ENCODE measurements at regions not wholly inside any gene's neighbourhood (a gene's known extent, or its start where the extent isn't known, plus 50 kb on each side); places are given as distances from the start of the nearest gene placed in this dataset.
A peak's percentile ranks its signal among the peaks of the same experiment; 100 is the strongest.

GRCh38 chr1:213560226-213560625 is 427.5 kb upstream of the PROX1 start:
- no peak overlapping the region for H3K4me2 ChIP-seq (ENCODE audit: low read length)
- H3K27ac ChIP-seq (ENCODE audit: low read depth, low read length, poor library complexity, severe bottlenecking), result no peak overlapping the region
- no peaks in the 10 kb centered on the region for H4K20me1 ChIP-seq (ENCODE audit: insufficient read depth, low read length)
- no peak for TF ChIP-seq EZH2phosphoT487 (IDR thresholded peaks at IDR 0.05; ENCODE audit: borderline replicate concordance, low read depth, low read length)
- TF ChIP-seq, protein P1, sequence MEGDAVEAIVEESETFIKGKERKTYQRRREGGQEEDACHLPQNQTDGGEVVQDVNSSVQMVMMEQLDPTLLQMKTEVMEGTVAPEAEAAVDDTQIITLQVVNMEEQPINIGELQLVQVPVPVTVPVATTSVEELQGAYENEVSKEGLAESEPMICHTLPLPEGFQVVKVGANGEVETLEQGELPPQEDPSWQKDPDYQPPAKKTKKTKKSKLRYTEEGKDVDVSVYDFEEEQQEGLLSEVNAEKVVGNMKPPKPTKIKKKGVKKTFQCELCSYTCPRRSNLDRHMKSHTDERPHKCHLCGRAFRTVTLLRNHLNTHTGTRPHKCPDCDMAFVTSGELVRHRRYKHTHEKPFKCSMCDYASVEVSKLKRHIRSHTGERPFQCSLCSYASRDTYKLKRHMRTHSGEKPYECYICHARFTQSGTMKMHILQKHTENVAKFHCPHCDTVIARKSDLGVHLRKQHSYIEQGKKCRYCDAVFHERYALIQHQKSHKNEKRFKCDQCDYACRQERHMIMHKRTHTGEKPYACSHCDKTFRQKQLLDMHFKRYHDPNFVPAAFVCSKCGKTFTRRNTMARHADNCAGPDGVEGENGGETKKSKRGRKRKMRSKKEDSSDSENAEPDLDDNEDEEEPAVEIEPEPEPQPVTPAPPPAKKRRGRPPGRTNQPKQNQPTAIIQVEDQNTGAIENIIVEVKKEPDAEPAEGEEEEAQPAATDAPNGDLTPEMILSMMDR (conservative IDR thresholded peaks at IDR 0.05; ENCODE audit: low read length), result no peak
- intact Hi-C loops (cut with micrococcal nuclease; ENCODE audit: unreplicated experiment), result no loop called here
- no peak overlapping the region for H2AFZ ChIP-seq (ENCODE audit: low read length)
- no peak overlapping the region for H3K4me3 ChIP-seq (ENCODE audit: low read depth, low read length, poor library complexity, severe bottlenecking)
- no peaks in the 10 kb centered on the region for H3K36me3 ChIP-seq (ENCODE audit: insufficient read depth, low read length)
- DNase-seq (ENCODE audit: low spot score), result no peak
- no peaks in the 10 kb centered on the region for H3K79me2 ChIP-seq (ENCODE audit: insufficient read depth, low read depth, low read length)
- BruUV-seq (replicated peaks), result no TSS peak
- no peaks in the 10 kb centered on the region for H3K4me1 ChIP-seq (ENCODE audit: insufficient read depth, low read length, poor library complexity, severe bottlenecking)
- H3K9me3 ChIP-seq (ENCODE audit: low read length), result no peaks in the 10 kb centered on the region; the same call in 1 of the 2 replicates
- ChIA-PET CTCF (ENCODE audit: unreplicated experiment) (no interaction called here), POLR2A (interaction anchor here (0.6 kb wide), 1 partner anchor 217 kb away, joined by 6 read pairs; no protein-coding TSS in a partner anchor)
- H3K9me2 ChIP-seq (ENCODE audit: insufficient read depth, low read length), result no peaks in the 10 kb centered on the region

- TF ChIP-seq, protein P1 (conservative IDR thresholded peaks at IDR 0.05; ENCODE audit: low read length), result no peak
- TF ChIP-seq EZH2phosphoT487 (IDR thresholded peaks at IDR 0.05; ENCODE audit: borderline replicate concordance, low read depth, low read length), result no peak
- Histone ChIP-seq H3K4me3 (ENCODE audit: low read depth, low read length, poor library complexity, severe bottlenecking) (no peak overlapping the region), H3K4me1 (ENCODE audit: insufficient read depth, low read length, poor library complexity, severe bottlenecking) (no peaks in the 10 kb centered on the region), H3K79me2 (ENCODE audit: insufficient read depth, low read depth, low read length) (no peaks in the 10 kb centered on the region), H3K9me2 (ENCODE audit: insufficient read depth, low read length) (no peaks in the 10 kb centered on the region), H3K9me3 (ENCODE audit: low read length) (no peaks in the 10 kb centered on the region; the same call in 1 of the 2 replicates), H3K27ac (ENCODE audit: low read depth, low read length, poor library complexity, severe bottlenecking) (no peak overlapping the region), H2AFZ (ENCODE audit: low read length) (no peak overlapping the region), H3K4me2 (ENCODE audit: low read length) (no peak overlapping the region), H3K36me3 (ENCODE audit: insufficient read depth, low read length) (no peaks in the 10 kb centered on the region), H4K20me1 (ENCODE audit: insufficient read depth, low read length) (no peaks in the 10 kb centered on the region)
- POLR2A ChIA-PET, result no interaction called here
- intact Hi-C loops (cut with micrococcal nuclease; ENCODE audit: unreplicated experiment), result no loop called here
- CTCF ChIA-PET (ENCODE audit: unreplicated experiment), result no interaction called here
- no peak for DNase-seq (ENCODE audit: low spot score)
- BruUV-seq (replicated peaks), result no TSS peak
These were observed 425.9 kb upstream of the PROX1 start for GRCh38 chr1:213561870-213562269.

GRCh38 chr1:213564215-213564659 is 423.5 kb upstream of the PROX1 start:
- TF ChIP-seq, protein P1 (conservative IDR thresholded peaks at IDR 0.05; ENCODE audit: low read length), result peak; percentile 60
- no peak for TF ChIP-seq EZH2phosphoT487 (IDR thresholded peaks at IDR 0.05; ENCODE audit: borderline replicate concordance, low read depth, low read length)
- ChIA-PET POLR2A (no interaction called here), CTCF (ENCODE audit: unreplicated experiment) (no interaction called here)
- H3K36me3 ChIP-seq (ENCODE audit: insufficient read depth, low read length), result no peaks in the 10 kb centered on the region
- H3K9me3 ChIP-seq (ENCODE audit: low read length), result no peaks in the 10 kb centered on the region; the same call in 1 of the 2 replicates
- BruUV-seq (replicated peaks), result no TSS peak
- no peaks in the 10 kb centered on the region for H3K79me2 ChIP-seq (ENCODE audit: insufficient read depth, low read depth, low read length)
- no peaks in the 10 kb centered on the region for H3K9me2 ChIP-seq (ENCODE audit: insufficient read depth, low read length)
- no peak overlapping the region for H2AFZ ChIP-seq (ENCODE audit: low read length)
- H3K4me2 ChIP-seq (ENCODE audit: low read length), result no peak overlapping the region
- H3K4me3 ChIP-seq (ENCODE audit: low read depth, low read length, poor library complexity, severe bottlenecking), result no peak overlapping the region
- H4K20me1 ChIP-seq (ENCODE audit: insufficient read depth, low read length), result no peaks in the 10 kb centered on the region
- DNase-seq (ENCODE audit: low spot score), result no peak
- no peaks in the 10 kb centered on the region for H3K4me1 ChIP-seq (ENCODE audit: insufficient read depth, low read length, poor library complexity, severe bottlenecking)
- no peak overlapping the region for H3K27ac ChIP-seq (ENCODE audit: low read depth, low read length, poor library complexity, severe bottlenecking)
- intact Hi-C loops (cut with micrococcal nuclease; ENCODE audit: unreplicated experiment), result no loop called here
